Liver (tissue), 8 donors: ENCODE measurements at regions not wholly inside any gene's neighbourhood (a gene's known extent, or its start where the extent isn't known, plus 50 kb on each side); places are given as distances from the start of the nearest gene placed in this dataset.

Source experiments
- DNase-seq: peaks from one replicate; pipeline ENCODE4 v3.0.0-alpha.2; 2017; ENCODE audit warnings: low spot score
- H3K27ac ChIP-seq, 2 donors: one replicate each; pipeline ENCODE4 v1.7.0; 2013; ENCODE audit warnings: inconsistent platforms in 2 of 2, low read length in 2 of 2, control low read depth in 1 of 2, low read depth in 1 of 2, mild to moderate bottlenecking in 1 of 2
- H3K27me3 ChIP-seq, 4 donors: one replicate each; pipeline versions ENCODE4 v1.6.1 to v1.7.0; 2013; ENCODE audit warnings: low read length in 3 of 4, inconsistent platforms in 1 of 4, mild to moderate bottlenecking in 1 of 4, moderate library complexity in 1 of 4; ENCODE audit not compliant: control insufficient read depth in 4 of 4, insufficient read depth in 4 of 4
- H3K36me3 ChIP-seq, 4 donors: one replicate each; pipeline versions ENCODE4 v1.6.1 to v1.7.0; 2013; ENCODE audit warnings: low read length in 3 of 4, mild to moderate bottlenecking in 3 of 4, low read depth in 1 of 4, moderate library complexity in 1 of 4; ENCODE audit not compliant: control insufficient read depth in 4 of 4, insufficient read depth in 3 of 4
- H3K4me1 ChIP-seq, 4 donors: one replicate each; pipeline versions ENCODE4 v1.6.1 to v1.7.0; 2013; ENCODE audit warnings: low read length in 3 of 4, mild to moderate bottlenecking in 3 of 4, moderate library complexity in 1 of 4; ENCODE audit not compliant: control insufficient read depth in 4 of 4, insufficient read depth in 4 of 4
- H3K4me3 ChIP-seq, 3 donors: one replicate each; pipeline versions ENCODE4 v1.6.1 to v1.7.0; 2013; ENCODE audit warnings: low read length in 3 of 3, control low read depth in 1 of 3, low read depth in 1 of 3, mild to moderate bottlenecking in 1 of 3
- H3K9ac ChIP-seq, 2 donors: one replicate each; pipeline ENCODE4 v1.7.0; 2013; ENCODE audit warnings: low read length in 2 of 2, mild to moderate bottlenecking in 2 of 2, moderate library complexity in 2 of 2, control low read depth in 1 of 2, low read depth in 1 of 2
- H3K9me3 ChIP-seq, 4 donors: one replicate each; pipeline versions ENCODE4 v1.6.1 to v1.7.0; 2013; ENCODE audit warnings: low read length in 3 of 4; ENCODE audit not compliant: control insufficient read depth in 4 of 4
- EGR1 ChIP-seq, 2 donors: IDR thresholded peaks; 2 replicates each; pipeline ENCODE4 v1.6.1; 2016 to 2018; ENCODE audit warnings: antibody characterized with exemption in 2 of 2, low read depth in 2 of 2
- FOXA1 ChIP-seq: IDR thresholded peaks from 2 replicates; pipeline ENCODE4 v1.6.1; 2016; ENCODE audit warnings: antibody characterized with exemption
- FOXA2 ChIP-seq: IDR thresholded peaks from 2 replicates; pipeline ENCODE4 v1.6.1; 2016; ENCODE audit warnings: antibody characterized with exemption
- GABPA ChIP-seq, 2 donors: IDR thresholded peaks in 1 of 2; conservative IDR thresholded peaks in 1 of 2; 2 replicates each; pipeline ENCODE4 v1.6.1; 2016; ENCODE audit warnings: antibody characterized with exemption in 2 of 2, mild to moderate bottlenecking in 1 of 2, moderate library complexity in 1 of 2
- HNF4A ChIP-seq, 2 donors: conservative IDR thresholded peaks; 2 replicates each; pipeline ENCODE4 v1.6.1; 2016; ENCODE audit warnings: antibody characterized with exemption in 2 of 2, mild to moderate bottlenecking in 2 of 2
- HNF4G ChIP-seq: IDR thresholded peaks from 2 replicates; pipeline ENCODE4 v1.6.1; 2016; ENCODE audit warnings: antibody characterized with exemption
- JUND ChIP-seq, 2 donors: IDR thresholded peaks; 2 replicates each; pipeline ENCODE4 v1.6.1; 2016; ENCODE audit warnings: antibody characterized with exemption in 2 of 2
- NR2F2 ChIP-seq: IDR thresholded peaks from 2 replicates; pipeline ENCODE4 v1.6.1; 2016; ENCODE audit warnings: antibody characterized with exemption
- RAD21 ChIP-seq, 2 donors: IDR thresholded peaks; 2 replicates each; pipeline ENCODE4 v1.6.1; 2016; ENCODE audit warnings: antibody characterized with exemption in 2 of 2, mild to moderate bottlenecking in 2 of 2
- RXRA ChIP-seq, 2 donors: IDR thresholded peaks; 2 replicates each; pipeline ENCODE4 v1.6.1; 2017 to 2018; ENCODE audit warnings: antibody characterized with exemption in 2 of 2, mild to moderate bottlenecking in 1 of 2
- SP1 ChIP-seq: IDR thresholded peaks from 2 replicates; pipeline ENCODE4 v1.6.1; 2018; ENCODE audit warnings: antibody characterized with exemption, mild to moderate bottlenecking
- TAF1 ChIP-seq: conservative IDR thresholded peaks from 2 replicates; pipeline ENCODE4 v1.6.1; 2016; ENCODE audit warnings: antibody characterized with exemption, mild to moderate bottlenecking
- YY1 ChIP-seq: IDR thresholded peaks from 2 replicates; pipeline ENCODE4 v1.6.1; 2016; ENCODE audit warnings: antibody characterized with exemption, mild to moderate bottlenecking
- WGBS: extraction: QIAGEN DNeasy Blood & Tissue Kit; methylation state at CpG from one replicate; pipeline ENCODE4 v1.1.7; 2013; 5-methylcytosine and 5-hydroxymethylcytosine counted together
- TF ChIP-seq, protein P1 (sequence below): IDR thresholded peaks from 2 replicates; pipeline ENCODE4 v1.6.1; 2016; ENCODE audit warnings: antibody characterized with exemption, mild to moderate bottlenecking
- TF ChIP-seq, protein P2 (sequence below): IDR thresholded peaks from 2 replicates; pipeline ENCODE4 v1.6.1; 2016; ENCODE audit warnings: antibody characterized with exemption
- TF ChIP-seq, protein P3 (sequence below): IDR thresholded peaks from 2 replicates; pipeline ENCODE4 v1.6.1; 2016; ENCODE audit warnings: antibody characterized with exemption
- TF ChIP-seq, protein P4 (sequence below): IDR thresholded peaks from 2 replicates; pipeline ENCODE4 v1.6.1; 2016; ENCODE audit warnings: antibody characterized with exemption
- TF ChIP-seq, protein P5 (sequence below): fragments of 150-350 bp; IDR thresholded peaks from 2 replicates; pipeline ENCODE4 v1.5.1; 2017; ENCODE audit warnings: improper control_type of control experiment, low read depth, low read length; ENCODE audit not compliant: missing input control
- donor health status: healthy.
- donor health status: healthy.
- donor health status: healthy.
- donor health status: healthy.
- donor health status: healthy.

DNA sequence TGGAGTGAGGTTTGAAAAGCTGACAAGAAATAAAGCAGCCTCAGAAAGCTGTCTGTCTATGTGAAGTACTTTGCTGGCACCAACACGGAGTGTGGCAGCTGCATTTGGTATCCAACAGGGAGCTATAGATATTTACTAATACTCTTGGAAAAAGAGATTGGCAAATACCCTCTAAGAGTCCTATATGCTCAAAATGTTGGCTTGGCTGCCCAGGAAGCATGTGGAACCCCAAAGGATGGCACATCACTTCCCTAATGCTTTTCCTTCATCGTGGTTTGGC, 398.3 kb downstream of the TLE4 start:
- no peak for DNase-seq
- H3K27ac ChIP-seq, result no peak overlapping the region
- 88% methylated on average over 2 of the region's 2 CpGs for WGBS
- TF ChIP-seq, protein P1, sequence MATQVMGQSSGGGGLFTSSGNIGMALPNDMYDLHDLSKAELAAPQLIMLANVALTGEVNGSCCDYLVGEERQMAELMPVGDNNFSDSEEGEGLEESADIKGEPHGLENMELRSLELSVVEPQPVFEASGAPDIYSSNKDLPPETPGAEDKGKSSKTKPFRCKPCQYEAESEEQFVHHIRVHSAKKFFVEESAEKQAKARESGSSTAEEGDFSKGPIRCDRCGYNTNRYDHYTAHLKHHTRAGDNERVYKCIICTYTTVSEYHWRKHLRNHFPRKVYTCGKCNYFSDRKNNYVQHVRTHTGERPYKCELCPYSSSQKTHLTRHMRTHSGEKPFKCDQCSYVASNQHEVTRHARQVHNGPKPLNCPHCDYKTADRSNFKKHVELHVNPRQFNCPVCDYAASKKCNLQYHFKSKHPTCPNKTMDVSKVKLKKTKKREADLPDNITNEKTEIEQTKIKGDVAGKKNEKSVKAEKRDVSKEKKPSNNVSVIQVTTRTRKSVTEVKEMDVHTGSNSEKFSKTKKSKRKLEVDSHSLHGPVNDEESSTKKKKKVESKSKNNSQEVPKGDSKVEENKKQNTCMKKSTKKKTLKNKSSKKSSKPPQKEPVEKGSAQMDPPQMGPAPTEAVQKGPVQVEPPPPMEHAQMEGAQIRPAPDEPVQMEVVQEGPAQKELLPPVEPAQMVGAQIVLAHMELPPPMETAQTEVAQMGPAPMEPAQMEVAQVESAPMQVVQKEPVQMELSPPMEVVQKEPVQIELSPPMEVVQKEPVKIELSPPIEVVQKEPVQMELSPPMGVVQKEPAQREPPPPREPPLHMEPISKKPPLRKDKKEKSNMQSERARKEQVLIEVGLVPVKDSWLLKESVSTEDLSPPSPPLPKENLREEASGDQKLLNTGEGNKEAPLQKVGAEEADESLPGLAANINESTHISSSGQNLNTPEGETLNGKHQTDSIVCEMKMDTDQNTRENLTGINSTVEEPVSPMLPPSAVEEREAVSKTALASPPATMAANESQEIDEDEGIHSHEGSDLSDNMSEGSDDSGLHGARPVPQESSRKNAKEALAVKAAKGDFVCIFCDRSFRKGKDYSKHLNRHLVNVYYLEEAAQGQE, result no peak
- TF ChIP-seq RXRA (IDR thresholded peaks at IDR 0.05), result no peak
- TF ChIP-seq TAF1, result no peak
- TF ChIP-seq YY1, result no peak
- TF ChIP-seq, protein P2, sequence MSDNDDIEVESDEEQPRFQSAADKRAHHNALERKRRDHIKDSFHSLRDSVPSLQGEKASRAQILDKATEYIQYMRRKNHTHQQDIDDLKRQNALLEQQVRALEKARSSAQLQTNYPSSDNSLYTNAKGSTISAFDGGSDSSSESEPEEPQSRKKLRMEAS, result no peak
- no peak for TF ChIP-seq JUND (IDR thresholded peaks at IDR 0.05)
- TF ChIP-seq RAD21 (IDR thresholded peaks at IDR 0.05), result no peak
- no peak for TF ChIP-seq GABPA (IDR thresholded peaks at IDR 0.05 in 1 of 2, conservative IDR thresholded peaks at IDR 0.05 in 1 of 2)
- no peak for TF ChIP-seq EGR1 (IDR thresholded peaks at IDR 0.05; ENCODE audit: low read depth in 2 of 2)
- no peak for TF ChIP-seq FOXA1
- no peak for TF ChIP-seq SP1
- TF ChIP-seq FOXA2, result no peak
- TF ChIP-seq, protein P3, sequence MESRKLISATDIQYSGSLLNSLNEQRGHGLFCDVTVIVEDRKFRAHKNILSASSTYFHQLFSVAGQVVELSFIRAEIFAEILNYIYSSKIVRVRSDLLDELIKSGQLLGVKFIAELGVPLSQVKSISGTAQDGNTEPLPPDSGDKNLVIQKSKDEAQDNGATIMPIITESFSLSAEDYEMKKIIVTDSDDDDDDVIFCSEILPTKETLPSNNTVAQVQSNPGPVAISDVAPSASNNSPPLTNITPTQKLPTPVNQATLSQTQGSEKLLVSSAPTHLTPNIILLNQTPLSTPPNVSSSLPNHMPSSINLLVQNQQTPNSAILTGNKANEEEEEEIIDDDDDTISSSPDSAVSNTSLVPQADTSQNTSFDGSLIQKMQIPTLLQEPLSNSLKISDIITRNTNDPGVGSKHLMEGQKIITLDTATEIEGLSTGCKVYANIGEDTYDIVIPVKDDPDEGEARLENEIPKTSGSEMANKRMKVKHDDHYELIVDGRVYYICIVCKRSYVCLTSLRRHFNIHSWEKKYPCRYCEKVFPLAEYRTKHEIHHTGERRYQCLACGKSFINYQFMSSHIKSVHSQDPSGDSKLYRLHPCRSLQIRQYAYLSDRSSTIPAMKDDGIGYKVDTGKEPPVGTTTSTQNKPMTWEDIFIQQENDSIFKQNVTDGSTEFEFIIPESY, result no peak
- TF ChIP-seq HNF4A (conservative IDR thresholded peaks at IDR 0.05), result no peak
- TF ChIP-seq, protein P4, sequence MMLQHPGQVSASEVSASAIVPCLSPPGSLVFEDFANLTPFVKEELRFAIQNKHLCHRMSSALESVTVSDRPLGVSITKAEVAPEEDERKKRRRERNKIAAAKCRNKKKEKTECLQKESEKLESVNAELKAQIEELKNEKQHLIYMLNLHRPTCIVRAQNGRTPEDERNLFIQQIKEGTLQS, result no peak
- no peak for TF ChIP-seq HNF4G
- no peak for TF ChIP-seq NR2F2
- TF ChIP-seq, protein P5, sequence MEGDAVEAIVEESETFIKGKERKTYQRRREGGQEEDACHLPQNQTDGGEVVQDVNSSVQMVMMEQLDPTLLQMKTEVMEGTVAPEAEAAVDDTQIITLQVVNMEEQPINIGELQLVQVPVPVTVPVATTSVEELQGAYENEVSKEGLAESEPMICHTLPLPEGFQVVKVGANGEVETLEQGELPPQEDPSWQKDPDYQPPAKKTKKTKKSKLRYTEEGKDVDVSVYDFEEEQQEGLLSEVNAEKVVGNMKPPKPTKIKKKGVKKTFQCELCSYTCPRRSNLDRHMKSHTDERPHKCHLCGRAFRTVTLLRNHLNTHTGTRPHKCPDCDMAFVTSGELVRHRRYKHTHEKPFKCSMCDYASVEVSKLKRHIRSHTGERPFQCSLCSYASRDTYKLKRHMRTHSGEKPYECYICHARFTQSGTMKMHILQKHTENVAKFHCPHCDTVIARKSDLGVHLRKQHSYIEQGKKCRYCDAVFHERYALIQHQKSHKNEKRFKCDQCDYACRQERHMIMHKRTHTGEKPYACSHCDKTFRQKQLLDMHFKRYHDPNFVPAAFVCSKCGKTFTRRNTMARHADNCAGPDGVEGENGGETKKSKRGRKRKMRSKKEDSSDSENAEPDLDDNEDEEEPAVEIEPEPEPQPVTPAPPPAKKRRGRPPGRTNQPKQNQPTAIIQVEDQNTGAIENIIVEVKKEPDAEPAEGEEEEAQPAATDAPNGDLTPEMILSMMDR, result no peak
- no peaks in the 10 kb centered on the region for H3K36me3 ChIP-seq
- no peak overlapping the region for H3K9ac ChIP-seq
- no peak overlapping the region for H3K4me3 ChIP-seq
- H3K9me3 ChIP-seq, result no peaks in the 10 kb centered on the region
- no peaks in the 10 kb centered on the region for H3K27me3 ChIP-seq
- no peaks in the 10 kb centered on the region for H3K4me1 ChIP-seq
